ENCODE measurements at regions not wholly inside any gene's neighbourhood (a gene's known extent, or its start where the extent isn't known, plus 50 kb on each side); places are given as distances from the start of the nearest gene placed in this dataset.

GRCh38 chr14:97107080-97107479 lies 309.9 kb downstream of the VRK1 start:
- H3K9me3 ChIP-seq = peaks cover 0 to 9% of the 10 kb centered on the region in 2 donors
- no peaks in the 10 kb centered on the region for H3K4me1 ChIP-seq
- no peak overlapping the region for H3K4me3 ChIP-seq
- H3K27me3 ChIP-seq = peaks cover 0 to 5% of the 10 kb centered on the region in 2 donors
- TF ChIP-seq CTCF (IDR thresholded peaks at IDR 0.05) (no peak), POLR2AphosphoS5 (IDR thresholded peaks at IDR 0.05) (no peak), POLR2A (IDR thresholded peaks at IDR 0.05) (no peak)
- intact Hi-C loops (cut with DNase I; ENCODE audit: low total_unique reads) = no loop called here
- DNase-seq (ENCODE audit: low spot score in 2 of 2) = no peak
- no peaks in the 10 kb centered on the region for H3K36me3 ChIP-seq
- no peak overlapping the region for H3K27ac ChIP-seq

GRCh38 chr14:97107760-97108159 lies 310.6 kb downstream of the VRK1 start:
- intact Hi-C loops (cut with DNase I; ENCODE audit: low total_unique reads) = no loop called here
- DNase-seq (ENCODE audit: low spot score in 2 of 2) = no peak
- H3K36me3 ChIP-seq = no peaks in the 10 kb centered on the region
- no peak for TF ChIP-seq CTCF (IDR thresholded peaks at IDR 0.05)
- no peak for TF ChIP-seq POLR2A (IDR thresholded peaks at IDR 0.05)
- TF ChIP-seq POLR2AphosphoS5 (IDR thresholded peaks at IDR 0.05) = no peak
- H3K27ac ChIP-seq = no peak overlapping the region
- H3K9me3 ChIP-seq = peaks cover 0 to 9% of the 10 kb centered on the region in 2 donors
- no peak overlapping the region for H3K4me3 ChIP-seq
- no peaks in the 10 kb centered on the region for H3K4me1 ChIP-seq
- H3K27me3 ChIP-seq = peaks cover 0 to 5% of the 10 kb centered on the region in 2 donors

- intact Hi-C loops (cut with DNase I; ENCODE audit: low total_unique reads) = no loop called here
These were observed 312.1 kb downstream of the VRK1 start for GRCh38 chr14:97109234-97109633.

GRCh38 chr14:97113339-97113738 lies 316.2 kb downstream of the VRK1 start:
- intact Hi-C loops (cut with DNase I; ENCODE audit: low total_unique reads) = no loop called here
- Histone ChIP-seq H3K4me1 (no peaks in the 10 kb centered on the region), H3K4me3 (no peak overlapping the region), H3K27me3 (peaks cover 0 to 23% of the 10 kb centered on the region in 2 donors), H3K9me3 (peaks cover 0 to 9% of the 10 kb centered on the region in 2 donors), H3K36me3 (no peaks in the 10 kb centered on the region), H3K27ac (no peak overlapping the region)
- no peak for TF ChIP-seq POLR2A (IDR thresholded peaks at IDR 0.05)
- no peak for TF ChIP-seq POLR2AphosphoS5 (IDR thresholded peaks at IDR 0.05)
- no peak for TF ChIP-seq CTCF (IDR thresholded peaks at IDR 0.05)
- no peak for DNase-seq (ENCODE audit: low spot score in 2 of 2)

More at GRCh38 chr14:97109234-97109633, 312.1 kb downstream of the VRK1 start:
- peaks cover 0 to 5% of the 10 kb centered on the region in 2 donors for H3K27me3 ChIP-seq
- no peak overlapping the region for H3K4me3 ChIP-seq
- DNase-seq (ENCODE audit: low spot score in 2 of 2) = no peak
- no peaks in the 10 kb centered on the region for H3K4me1 ChIP-seq
- no peaks in the 10 kb centered on the region for H3K36me3 ChIP-seq
- H3K27ac ChIP-seq = no peak overlapping the region
- no peak for TF ChIP-seq POLR2A (IDR thresholded peaks at IDR 0.05)
- no peak for TF ChIP-seq CTCF (IDR thresholded peaks at IDR 0.05)
- no peak for TF ChIP-seq POLR2AphosphoS5 (IDR thresholded peaks at IDR 0.05)
- peaks cover 0 to 9% of the 10 kb centered on the region in 2 donors for H3K9me3 ChIP-seq

- no peak for DNase-seq (ENCODE audit: low spot score in 2 of 2)
- Histone ChIP-seq H3K4me3 (no peak overlapping the region), H3K27ac (no peak overlapping the region), H3K4me1 (no peaks in the 10 kb centered on the region), H3K9me3 (no peaks in the 10 kb centered on the region), H3K27me3 (peaks cover 0 to 26% of the 10 kb centered on the region in 2 donors), H3K36me3 (no peaks in the 10 kb centered on the region)
- TF ChIP-seq CTCF (IDR thresholded peaks at IDR 0.05) = no peak
- no peak for TF ChIP-seq POLR2A (IDR thresholded peaks at IDR 0.05)
- no peak for TF ChIP-seq POLR2AphosphoS5 (IDR thresholded peaks at IDR 0.05)
- intact Hi-C loops (cut with DNase I; ENCODE audit: low total_unique reads) = no loop called here
These were observed 319.4 kb downstream of the VRK1 start for GRCh38 chr14:97116546-97116945.

All from breast epithelium (tissue), 4 donors.